GM13976 (cell line): ENCODE measurements at regions not wholly inside any gene's neighbourhood (a gene's known extent, or its start where the extent isn't known, plus 50 kb on each side); places are given as distances from the start of the nearest gene placed in this dataset.
"Not testable (repeated sequence)": the region's sequence is repeated elsewhere in the genome, so short reads cannot be mapped to it uniquely, and the experiment has no call there.

Experiments
- DNase-seq: peaks from one replicate; pipeline ENCODE4 v3.0.0; 2012; ENCODE audit warnings: low spot score
- in situ Hi-C: fragments of 300-500 bp; cut with MboI; formaldehyde crosslinking; loops from one replicate; pipeline ENCODE4 v1.12.0; 2022; ENCODE audit warnings: low sequenced_read_pairs, mixed read lengths, inconsistent platforms; ENCODE audit not compliant: unreplicated experiment
- TF ChIP-seq, protein P1 (sequence below): IDR thresholded peaks from 2 replicates; pipeline ENCODE4 v1.5.1; 2012; ENCODE audit warnings: borderline replicate concordance, mild to moderate bottlenecking; ENCODE audit not compliant: insufficient read depth; ENCODE audit errors: extremely low read depth, missing control alignments, control extremely low read depth

DNA sequence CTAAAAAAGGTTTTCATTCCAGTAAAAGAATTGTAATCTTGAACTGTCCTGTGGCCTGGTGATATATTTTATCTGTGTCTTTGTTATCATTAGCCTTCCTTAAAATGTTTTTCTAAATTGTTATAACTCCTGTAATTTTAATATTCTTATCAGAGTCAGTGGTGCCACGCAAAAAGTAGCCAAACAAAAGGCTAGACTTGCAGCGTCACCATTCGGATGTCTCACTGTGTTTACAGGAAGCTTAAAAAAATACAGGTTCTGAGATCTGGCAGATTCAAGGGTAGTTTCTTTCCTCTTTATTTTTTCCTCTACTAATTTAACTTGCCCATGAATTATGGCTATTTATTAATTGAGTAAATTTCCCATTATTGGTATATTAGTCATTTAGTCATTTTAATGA, 362.3 kb downstream of the MAT2B start:
- TF ChIP-seq, protein P1, sequence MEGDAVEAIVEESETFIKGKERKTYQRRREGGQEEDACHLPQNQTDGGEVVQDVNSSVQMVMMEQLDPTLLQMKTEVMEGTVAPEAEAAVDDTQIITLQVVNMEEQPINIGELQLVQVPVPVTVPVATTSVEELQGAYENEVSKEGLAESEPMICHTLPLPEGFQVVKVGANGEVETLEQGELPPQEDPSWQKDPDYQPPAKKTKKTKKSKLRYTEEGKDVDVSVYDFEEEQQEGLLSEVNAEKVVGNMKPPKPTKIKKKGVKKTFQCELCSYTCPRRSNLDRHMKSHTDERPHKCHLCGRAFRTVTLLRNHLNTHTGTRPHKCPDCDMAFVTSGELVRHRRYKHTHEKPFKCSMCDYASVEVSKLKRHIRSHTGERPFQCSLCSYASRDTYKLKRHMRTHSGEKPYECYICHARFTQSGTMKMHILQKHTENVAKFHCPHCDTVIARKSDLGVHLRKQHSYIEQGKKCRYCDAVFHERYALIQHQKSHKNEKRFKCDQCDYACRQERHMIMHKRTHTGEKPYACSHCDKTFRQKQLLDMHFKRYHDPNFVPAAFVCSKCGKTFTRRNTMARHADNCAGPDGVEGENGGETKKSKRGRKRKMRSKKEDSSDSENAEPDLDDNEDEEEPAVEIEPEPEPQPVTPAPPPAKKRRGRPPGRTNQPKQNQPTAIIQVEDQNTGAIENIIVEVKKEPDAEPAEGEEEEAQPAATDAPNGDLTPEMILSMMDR: no peak
- no peak for DNase-seq
- in situ Hi-C loops: no loop called here

GRCh38 chr5:163869581-163869980, 364.2 kb downstream of the MAT2B start:
- in situ Hi-C loops: no loop called here

GRCh38 chr5:163870441-163870840, 365.0 kb downstream of the MAT2B start:
- in situ Hi-C loops: no loop called here
- no peak for DNase-seq
- TF ChIP-seq, protein P1: no peak

More at GRCh38 chr5:163869581-163869980, 364.2 kb downstream of the MAT2B start:
- TF ChIP-seq, protein P1: no peak
- DNase-seq: no peak

DNA sequence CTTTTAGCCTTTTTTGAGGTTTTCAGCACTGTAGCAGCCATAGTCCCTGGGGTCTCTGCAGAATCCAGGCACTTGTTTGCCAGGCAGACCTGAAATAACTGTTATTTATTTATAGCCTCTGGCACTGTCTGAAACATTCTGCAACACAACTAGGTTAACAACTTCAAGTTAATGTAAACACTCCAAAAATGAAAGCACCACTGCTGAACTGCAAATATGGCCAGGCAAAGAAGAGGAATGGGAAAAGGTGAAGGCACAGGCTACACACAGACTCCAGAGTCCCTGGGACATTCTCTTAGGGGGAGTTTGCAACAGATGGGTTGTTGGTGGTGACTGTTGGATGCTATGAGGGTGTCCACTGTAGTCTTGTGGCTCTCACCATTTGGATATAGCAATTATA, 369.0 kb downstream of the MAT2B start:
- TF ChIP-seq, protein P1: no peak
- no peak for DNase-seq
- in situ Hi-C loops: no loop called here

- DNase-seq, in situ Hi-C loops: not testable (repeated sequence)
Measured at GRCh38 chr5:163874912-163875311, 369.5 kb downstream of the MAT2B start.

- in situ Hi-C loops: no loop called here
- TF ChIP-seq, protein P1: no peak
- DNase-seq: no peak
Measured at GRCh38 chr5:163877865-163878264, 372.4 kb downstream of the MAT2B start.

- in situ Hi-C loops: no loop called here
- DNase-seq: no peak
- TF ChIP-seq, protein P1: no peak
Measured at GRCh38 chr5:163878490-163878889, 373.1 kb downstream of the MAT2B start.

- TF ChIP-seq, protein P1: no peak
- in situ Hi-C loops: no loop called here
- no peak for DNase-seq
Measured at GRCh38 chr5:163880302-163880701, 374.9 kb downstream of the MAT2B start.
